Heart left ventricle (tissue), 13 donors: ENCODE measurements at regions not wholly inside any gene's neighbourhood (a gene's known extent, or its start where the extent isn't known, plus 50 kb on each side); places are given as distances from the start of the nearest gene placed in this dataset.

Experiments
- CTCF ChIP-seq, 12 donors: fragments of 200-600 bp; sonication (generic) in 4 of 12; IDR thresholded peaks; one replicate each; pipeline versions ENCODE4 v1.5.0 to v1.8.0; 2018 to 2022; ENCODE audit warnings: antibody characterized with exemption in 12 of 12, mild to moderate bottlenecking in 5 of 12
- POLR2A ChIP-seq, 2 donors: fragments of 450-650 bp; IDR thresholded peaks; one replicate each; pipeline ENCODE4 v1.6.1; 2017; ENCODE audit warnings: antibody characterized with exemption in 2 of 2, mild to moderate bottlenecking in 2 of 2, moderate library complexity in 2 of 2
- donor health status: ischemic (EF 13 %, LVEDD 7.1; RV severe dilation, severe dysfunction).
- donor health status: DM: no; HTN: yes; CAD: no.
- donor health status: DM: no; HTN: no; CAD: no.
- donor health status: ischemic (EF 25% LVEDD 6.9; RV normal size, moderate dysfunction).
- donor health status: ischemic (EF 25% LVEDD 5.7; RV mildly dilated, moderate dysfunction).
- donor health status: ischemic (EF 35%, LVEDD 5.7; RV mildly dilated, moderate dysfunction).
- donor health status: nonischemic (EF 11% LVEDD 7.7; RV severe dilation, severe dysfunction).
- donor health status: DM: yes; HTN: yes; CAD: no.
- donor health status: PGD.
- donor health status: ischemic (EF 29% LVEDD 5.4; RV normal size, mild dysfunction).
- donor health status: nonischemic (EF 23%, LVEDD 6.1; RV moderate dilation, normal function).

- no peak for TF ChIP-seq CTCF (IDR thresholded peaks at IDR 0.05)
- no peak for TF ChIP-seq POLR2A (IDR thresholded peaks at IDR 0.05)
Measured at GRCh38 chr2:128373451-128374000, 54.9 kb upstream of the HS6ST1 start.
